ENCODE measurements at regions not wholly inside any gene's neighbourhood (a gene's known extent, or its start where the extent isn't known, plus 50 kb on each side); places are given as distances from the start of the nearest gene placed in this dataset.

- H3K4me3 ChIP-seq (replicated peaks; ENCODE audit: low read depth, low read length) = no peak overlapping the region
- H3K36me3 ChIP-seq (ENCODE audit: control insufficient read depth, insufficient read depth, low read length) = no peaks in the 10 kb centered on the region
- H3K27me3 ChIP-seq (replicated peaks; ENCODE audit: control insufficient read depth, insufficient read depth, low read length) = no peaks in the 10 kb centered on the region
- DNase-seq (ENCODE audit: extremely low read depth, insufficient read length) = no peak
- TF ChIP-seq, protein P1, sequence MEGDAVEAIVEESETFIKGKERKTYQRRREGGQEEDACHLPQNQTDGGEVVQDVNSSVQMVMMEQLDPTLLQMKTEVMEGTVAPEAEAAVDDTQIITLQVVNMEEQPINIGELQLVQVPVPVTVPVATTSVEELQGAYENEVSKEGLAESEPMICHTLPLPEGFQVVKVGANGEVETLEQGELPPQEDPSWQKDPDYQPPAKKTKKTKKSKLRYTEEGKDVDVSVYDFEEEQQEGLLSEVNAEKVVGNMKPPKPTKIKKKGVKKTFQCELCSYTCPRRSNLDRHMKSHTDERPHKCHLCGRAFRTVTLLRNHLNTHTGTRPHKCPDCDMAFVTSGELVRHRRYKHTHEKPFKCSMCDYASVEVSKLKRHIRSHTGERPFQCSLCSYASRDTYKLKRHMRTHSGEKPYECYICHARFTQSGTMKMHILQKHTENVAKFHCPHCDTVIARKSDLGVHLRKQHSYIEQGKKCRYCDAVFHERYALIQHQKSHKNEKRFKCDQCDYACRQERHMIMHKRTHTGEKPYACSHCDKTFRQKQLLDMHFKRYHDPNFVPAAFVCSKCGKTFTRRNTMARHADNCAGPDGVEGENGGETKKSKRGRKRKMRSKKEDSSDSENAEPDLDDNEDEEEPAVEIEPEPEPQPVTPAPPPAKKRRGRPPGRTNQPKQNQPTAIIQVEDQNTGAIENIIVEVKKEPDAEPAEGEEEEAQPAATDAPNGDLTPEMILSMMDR (IDR thresholded peaks at IDR 0.05; ENCODE audit: insufficient read depth, low read length, poor library complexity, severe bottlenecking) = no peak
Measured at GRCh38 chr5:44900273-44900954, 91.7 kb downstream of the MRPS30 start.

DNA sequence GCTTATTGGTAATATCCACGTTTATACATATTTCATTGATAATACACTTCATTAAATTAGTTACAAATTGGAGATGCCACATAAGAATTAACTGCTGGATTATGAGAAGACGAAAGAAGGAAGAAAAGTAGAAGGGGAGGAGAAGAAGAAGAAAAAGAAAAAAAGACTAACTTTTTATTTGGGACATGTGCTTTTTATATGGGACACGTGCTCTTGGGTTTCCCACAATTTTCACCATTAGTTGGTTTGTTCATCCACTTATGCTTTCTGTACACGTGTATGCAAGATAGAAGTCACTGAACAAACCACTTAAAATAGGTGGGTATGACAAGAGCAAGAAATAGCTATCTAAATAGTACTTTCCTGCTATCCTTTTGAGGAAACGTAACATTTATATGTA lies 98.6 kb downstream of the MRPS30 start:
- DNase-seq (ENCODE audit: extremely low read depth, insufficient read length) = no peak
- Histone ChIP-seq H3K36me3 (ENCODE audit: control insufficient read depth, insufficient read depth, low read length) (no peaks in the 10 kb centered on the region), H3K4me3 (replicated peaks; ENCODE audit: low read depth, low read length) (no peak overlapping the region), H3K27me3 (replicated peaks; ENCODE audit: control insufficient read depth, insufficient read depth, low read length) (no peaks in the 10 kb centered on the region)
- TF ChIP-seq, protein P1 (IDR thresholded peaks at IDR 0.05; ENCODE audit: insufficient read depth, low read length, poor library complexity, severe bottlenecking) = no peak

- TF ChIP-seq, protein P1 (IDR thresholded peaks at IDR 0.05; ENCODE audit: insufficient read depth, low read length, poor library complexity, severe bottlenecking) = no peak
Measured at GRCh38 chr5:44909004-44909403, 100.3 kb downstream of the MRPS30 start.

GRCh38 chr5:44911501-44911900 lies 102.8 kb downstream of the MRPS30 start:
- TF ChIP-seq, protein P1 (IDR thresholded peaks at IDR 0.05; ENCODE audit: insufficient read depth, low read length, poor library complexity, severe bottlenecking) = no peak
- no peaks in the 10 kb centered on the region for H3K36me3 ChIP-seq (ENCODE audit: control insufficient read depth, insufficient read depth, low read length)
- no peak for DNase-seq (ENCODE audit: extremely low read depth, insufficient read length)
- H3K27me3 ChIP-seq (replicated peaks; ENCODE audit: control insufficient read depth, insufficient read depth, low read length) = no peaks in the 10 kb centered on the region
- H3K4me3 ChIP-seq (replicated peaks; ENCODE audit: low read depth, low read length) = no peak overlapping the region

More at GRCh38 chr5:44909004-44909403, 100.3 kb downstream of the MRPS30 start:
- H3K27me3 ChIP-seq (replicated peaks; ENCODE audit: control insufficient read depth, insufficient read depth, low read length) = no peaks in the 10 kb centered on the region
- no peak overlapping the region for H3K4me3 ChIP-seq (replicated peaks; ENCODE audit: low read depth, low read length)
- no peaks in the 10 kb centered on the region for H3K36me3 ChIP-seq (ENCODE audit: control insufficient read depth, insufficient read depth, low read length)
- no peak for DNase-seq (ENCODE audit: extremely low read depth, insufficient read length)

GRCh38 chr5:44914221-44914620 lies 105.5 kb downstream of the MRPS30 start:
- H3K27me3 ChIP-seq (replicated peaks; ENCODE audit: control insufficient read depth, insufficient read depth, low read length) = no peaks in the 10 kb centered on the region
- TF ChIP-seq, protein P1 (IDR thresholded peaks at IDR 0.05; ENCODE audit: insufficient read depth, low read length, poor library complexity, severe bottlenecking) = no peak

DNA sequence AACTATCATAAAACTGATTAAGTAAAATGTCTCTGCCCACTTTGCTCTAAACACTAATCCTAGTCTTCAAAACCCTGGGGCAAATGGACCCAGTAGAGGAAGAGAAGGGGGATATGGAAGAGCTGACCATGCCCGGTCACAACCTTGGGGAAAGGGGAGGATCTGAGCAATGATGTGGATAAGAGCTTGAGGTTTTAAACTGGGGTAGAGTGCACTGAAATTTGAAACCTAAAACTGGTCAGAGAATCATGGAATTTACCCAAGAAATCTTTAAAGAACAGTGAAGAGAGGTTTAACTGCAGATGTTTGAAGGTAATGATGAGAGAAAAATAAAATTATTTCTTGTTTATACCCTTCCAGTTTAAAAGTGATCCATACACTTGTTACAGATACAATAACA lies 110.8 kb downstream of the MRPS30 start:
- H3K4me3 ChIP-seq (replicated peaks; ENCODE audit: low read depth, low read length) = no peak overlapping the region
- TF ChIP-seq, protein P1 (IDR thresholded peaks at IDR 0.05; ENCODE audit: insufficient read depth, low read length, poor library complexity, severe bottlenecking) = no peak
- no peak for DNase-seq (ENCODE audit: extremely low read depth, insufficient read length)
- no peaks in the 10 kb centered on the region for H3K36me3 ChIP-seq (ENCODE audit: control insufficient read depth, insufficient read depth, low read length)
- H3K27me3 ChIP-seq (replicated peaks; ENCODE audit: control insufficient read depth, insufficient read depth, low read length) = no peaks in the 10 kb centered on the region

More at GRCh38 chr5:44914221-44914620, 105.5 kb downstream of the MRPS30 start:
- H3K4me3 ChIP-seq (replicated peaks; ENCODE audit: low read depth, low read length) = no peak overlapping the region
- no peaks in the 10 kb centered on the region for H3K36me3 ChIP-seq (ENCODE audit: control insufficient read depth, insufficient read depth, low read length)
- DNase-seq (ENCODE audit: extremely low read depth, insufficient read length) = no peak
